NCI-H187 treated with DMSO at 0.1 percent for 48 hours (cell line): ENCODE measurements at regions not wholly inside any gene's neighbourhood (a gene's known extent, or its start where the extent isn't known, plus 50 kb on each side); places are given as distances from the start of the nearest gene placed in this dataset.
A peak's percentile ranks its signal among the peaks of the same experiment; 100 is the strongest.

Experiments
- DNase-seq: peaks from one replicate; lab custom pipeline; 2025; lab: John Stamatoyannopoulos, UW

- DNase-seq, result no peak
Measured at GRCh38 chr11:101401245-101401644, 182.6 kb downstream of the TRPC6 start.

GRCh38 chr11:101397979-101398378 is 185.8 kb downstream of the TRPC6 start:
- no peak for DNase-seq

- no peak for DNase-seq
Measured at GRCh38 chr11:101390539-101390938, 193.3 kb downstream of the TRPC6 start.

GRCh38 chr11:101369835-101370234 is 214.0 kb downstream of the TRPC6 start:
- no peak for DNase-seq

GRCh38 chr11:101363706-101364275 is 220.0 kb downstream of the TRPC6 start:
- DNase-seq, result no peak

GRCh38 chr11:101362643-101363042 is 221.2 kb downstream of the TRPC6 start:
- DNase-seq, result no peak

- DNase-seq, result no peak
Measured at GRCh38 chr11:101357771-101358170, 226.0 kb downstream of the TRPC6 start.

- no peak for DNase-seq
Measured at GRCh38 chr11:101354801-101355200, 225.2 kb upstream of the PGR start.

- DNase-seq, result no peak
Measured at GRCh38 chr11:101348786-101349185, 219.2 kb upstream of the PGR start.

- no peak for DNase-seq
Measured at GRCh38 chr11:101346591-101346990, 217.0 kb upstream of the PGR start.

- DNase-seq, result no peak
Measured at GRCh38 chr11:101345891-101346290, 216.3 kb upstream of the PGR start.

GRCh38 chr11:101342307-101342706 is 212.7 kb upstream of the PGR start:
- no peak for DNase-seq

GRCh38 chr11:101341578-101341977 is 212.0 kb upstream of the PGR start:
- DNase-seq, result no peak

- DNase-seq, result peak; percentile 94
Measured at GRCh38 chr11:101336858-101337257, 207.2 kb upstream of the PGR start.

- DNase-seq, result peak; percentile 16
Measured at GRCh38 chr11:101336155-101336554, 206.5 kb upstream of the PGR start.

GRCh38 chr11:101334581-101334980 is 205.0 kb upstream of the PGR start:
- DNase-seq, result no peak

GRCh38 chr11:101331411-101331810 is 201.8 kb upstream of the PGR start:
- DNase-seq, result no peak

- DNase-seq, result no peak
Measured at GRCh38 chr11:101327908-101328307, 198.3 kb upstream of the PGR start.

- no peak for DNase-seq
Measured at GRCh38 chr11:101326141-101326540, 196.5 kb upstream of the PGR start.

GRCh38 chr11:101323997-101324396 is 194.4 kb upstream of the PGR start:
- DNase-seq, result no peak

- DNase-seq, result no peak
Measured at GRCh38 chr11:101321222-101321621, 191.6 kb upstream of the PGR start.

- DNase-seq, result no peak
Measured at GRCh38 chr11:101306721-101307120, 177.1 kb upstream of the PGR start.

GRCh38 chr11:101305496-101305895 is 175.9 kb upstream of the PGR start:
- no peak for DNase-seq

- DNase-seq, result peak; percentile 60
Measured at GRCh38 chr11:101299210-101299609, 169.6 kb upstream of the PGR start.

- no peak for DNase-seq
Measured at GRCh38 chr11:101296896-101297295, 167.3 kb upstream of the PGR start.
